ENCODE measurements at regions not wholly inside any gene's neighbourhood (a gene's known extent, or its start where the extent isn't known, plus 50 kb on each side); places are given as distances from the start of the nearest gene placed in this dataset.
"Not testable (repeated sequence)": the region's sequence is repeated elsewhere in the genome, so short reads cannot be mapped to it uniquely, and the experiment has no call there.

DNA sequence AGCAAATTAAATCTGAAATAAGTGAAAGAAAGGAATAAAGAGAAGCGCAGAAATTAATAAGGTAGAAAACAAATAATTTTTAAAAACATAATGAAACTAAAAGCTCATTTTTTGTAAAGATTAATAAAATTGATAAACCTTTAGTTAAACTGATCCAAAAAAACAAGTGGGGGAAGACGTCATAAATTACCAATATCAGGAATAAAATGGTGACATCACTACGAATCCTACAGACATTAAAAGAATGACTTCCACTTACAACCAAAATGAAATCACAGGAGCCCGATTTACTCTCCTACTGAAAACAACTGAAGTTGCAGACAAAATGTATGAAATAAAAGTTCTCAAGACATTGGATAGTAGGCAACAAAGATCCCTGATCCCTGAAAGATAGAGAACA is 68.1 kb upstream of the IFFO2 start:
- TF ChIP-seq, protein P1, sequence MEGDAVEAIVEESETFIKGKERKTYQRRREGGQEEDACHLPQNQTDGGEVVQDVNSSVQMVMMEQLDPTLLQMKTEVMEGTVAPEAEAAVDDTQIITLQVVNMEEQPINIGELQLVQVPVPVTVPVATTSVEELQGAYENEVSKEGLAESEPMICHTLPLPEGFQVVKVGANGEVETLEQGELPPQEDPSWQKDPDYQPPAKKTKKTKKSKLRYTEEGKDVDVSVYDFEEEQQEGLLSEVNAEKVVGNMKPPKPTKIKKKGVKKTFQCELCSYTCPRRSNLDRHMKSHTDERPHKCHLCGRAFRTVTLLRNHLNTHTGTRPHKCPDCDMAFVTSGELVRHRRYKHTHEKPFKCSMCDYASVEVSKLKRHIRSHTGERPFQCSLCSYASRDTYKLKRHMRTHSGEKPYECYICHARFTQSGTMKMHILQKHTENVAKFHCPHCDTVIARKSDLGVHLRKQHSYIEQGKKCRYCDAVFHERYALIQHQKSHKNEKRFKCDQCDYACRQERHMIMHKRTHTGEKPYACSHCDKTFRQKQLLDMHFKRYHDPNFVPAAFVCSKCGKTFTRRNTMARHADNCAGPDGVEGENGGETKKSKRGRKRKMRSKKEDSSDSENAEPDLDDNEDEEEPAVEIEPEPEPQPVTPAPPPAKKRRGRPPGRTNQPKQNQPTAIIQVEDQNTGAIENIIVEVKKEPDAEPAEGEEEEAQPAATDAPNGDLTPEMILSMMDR (conservative IDR thresholded peaks at IDR 0.05; ENCODE audit: low read depth, low read length), result no peak
- DNase-seq (ENCODE audit: low read depth), result no peak
- no peak overlapping the region for H3K4me3 ChIP-seq (ENCODE audit: low read length)

DNA sequence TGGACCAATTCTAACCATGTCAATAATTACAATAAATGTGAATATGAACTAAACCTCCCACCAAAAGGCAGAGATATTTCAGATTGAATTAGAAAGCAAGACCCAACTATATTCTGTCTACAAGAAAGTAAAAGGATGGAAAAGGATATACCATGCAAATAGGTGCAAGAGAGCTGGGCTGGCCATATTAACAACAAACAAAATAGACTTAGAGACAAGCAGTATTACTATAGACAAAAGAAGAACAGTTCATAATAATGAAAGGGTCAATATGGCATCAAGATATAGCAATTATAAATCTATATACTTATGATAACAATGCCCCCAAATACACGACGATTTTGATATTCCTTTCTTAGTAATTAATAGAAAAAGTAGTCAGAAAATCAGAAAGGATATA is 67.3 kb upstream of the IFFO2 start:
- H3K4me3 ChIP-seq (ENCODE audit: low read length), result no peak overlapping the region
- no peak for DNase-seq (ENCODE audit: low read depth)
- TF ChIP-seq, protein P1 (conservative IDR thresholded peaks at IDR 0.05; ENCODE audit: low read depth, low read length), result no peak

DNA sequence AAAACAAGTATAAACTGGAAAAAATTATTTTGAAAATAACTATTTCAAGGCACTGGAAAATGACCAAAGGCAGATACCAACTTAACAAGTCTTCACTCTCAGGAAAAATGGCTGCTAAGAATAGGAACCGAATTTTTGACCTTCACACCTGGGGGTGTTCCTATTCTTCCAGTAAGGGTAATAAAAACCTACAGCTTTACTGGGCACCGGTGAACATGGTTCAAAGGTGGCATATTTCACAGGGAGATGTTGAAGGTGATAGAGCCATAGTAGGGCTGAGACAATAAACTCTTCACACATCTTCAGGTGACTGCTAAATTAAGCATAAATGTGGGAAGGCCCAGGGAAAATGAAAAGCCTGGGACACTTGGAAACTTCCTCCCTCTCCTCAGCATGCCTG is 65.4 kb upstream of the IFFO2 start:
- no peak overlapping the region for H3K4me3 ChIP-seq (ENCODE audit: low read length)
- TF ChIP-seq, protein P1 (conservative IDR thresholded peaks at IDR 0.05; ENCODE audit: low read depth, low read length), result no peak
- no peak for DNase-seq (ENCODE audit: low read depth)

DNA sequence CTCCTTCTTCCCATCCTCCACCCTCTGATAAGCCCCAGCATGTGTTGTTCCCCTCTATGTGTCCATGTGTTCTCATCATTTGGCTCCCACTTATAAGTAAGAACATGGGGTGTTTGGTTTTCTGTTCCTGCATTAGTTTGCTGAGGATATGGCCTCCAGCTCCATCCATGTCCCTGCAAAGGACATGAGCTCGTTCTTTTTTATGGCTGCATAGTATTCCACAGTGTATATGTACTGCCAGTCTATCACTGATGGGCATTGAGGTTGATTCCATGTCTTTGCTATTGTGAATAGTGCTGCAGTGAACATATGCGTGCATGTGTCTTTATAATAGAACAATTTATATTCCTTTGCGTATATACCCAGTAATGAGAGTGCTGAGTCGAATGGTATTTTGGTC is 62.8 kb upstream of the IFFO2 start:
- not testable (repeated sequence) for DNase-seq (ENCODE audit: low read depth); H3K4me3 ChIP-seq (ENCODE audit: low read length)

DNA sequence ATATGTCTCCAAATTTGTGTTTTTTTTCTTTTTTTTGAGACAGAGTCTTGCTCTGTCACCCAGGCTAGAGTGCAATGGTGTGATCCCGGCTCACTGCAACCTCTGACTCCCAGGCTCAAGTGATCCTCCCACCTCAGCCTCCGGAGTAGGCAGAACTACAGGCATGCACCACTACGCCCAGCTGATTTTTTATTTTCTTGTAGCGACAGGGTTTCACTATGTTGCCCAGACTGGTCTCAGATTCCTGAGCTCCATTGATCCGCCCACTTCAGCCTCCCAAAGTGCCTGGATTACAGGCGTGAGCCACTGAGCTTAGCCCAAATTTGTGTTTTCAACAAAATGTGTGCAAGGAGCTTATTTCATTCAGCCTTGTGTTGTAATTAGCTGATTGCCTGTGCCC is 59.0 kb upstream of the IFFO2 start:
- DNase-seq (ENCODE audit: low read depth), result no peak
- TF ChIP-seq, protein P1 (conservative IDR thresholded peaks at IDR 0.05; ENCODE audit: low read depth, low read length), result no peak
- H3K4me3 ChIP-seq (ENCODE audit: low read length), result no peak overlapping the region

DNA sequence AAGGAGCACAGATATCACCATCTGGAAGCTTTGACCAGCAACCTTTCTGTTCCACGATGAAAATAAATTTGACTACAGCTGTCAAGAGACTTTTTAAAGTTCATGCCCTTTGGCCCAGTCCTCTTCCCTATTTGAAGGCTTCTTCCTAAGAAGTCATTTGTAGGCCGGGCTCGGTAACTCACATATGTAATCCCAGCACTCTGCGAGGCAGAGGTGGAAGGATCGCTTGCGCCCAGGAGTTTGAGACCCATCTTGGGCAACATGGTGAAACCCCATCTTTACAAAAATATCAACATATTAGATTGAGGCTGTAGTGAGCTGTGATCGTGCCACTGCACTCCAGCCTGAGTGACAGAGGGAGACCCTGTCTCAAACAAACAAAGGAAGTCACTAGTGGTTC is 58.3 kb upstream of the IFFO2 start:
- TF ChIP-seq, protein P1 (conservative IDR thresholded peaks at IDR 0.05; ENCODE audit: low read depth, low read length), result no peak
- no peak for DNase-seq (ENCODE audit: low read depth)
- no peak overlapping the region for H3K4me3 ChIP-seq (ENCODE audit: low read length)

DNA sequence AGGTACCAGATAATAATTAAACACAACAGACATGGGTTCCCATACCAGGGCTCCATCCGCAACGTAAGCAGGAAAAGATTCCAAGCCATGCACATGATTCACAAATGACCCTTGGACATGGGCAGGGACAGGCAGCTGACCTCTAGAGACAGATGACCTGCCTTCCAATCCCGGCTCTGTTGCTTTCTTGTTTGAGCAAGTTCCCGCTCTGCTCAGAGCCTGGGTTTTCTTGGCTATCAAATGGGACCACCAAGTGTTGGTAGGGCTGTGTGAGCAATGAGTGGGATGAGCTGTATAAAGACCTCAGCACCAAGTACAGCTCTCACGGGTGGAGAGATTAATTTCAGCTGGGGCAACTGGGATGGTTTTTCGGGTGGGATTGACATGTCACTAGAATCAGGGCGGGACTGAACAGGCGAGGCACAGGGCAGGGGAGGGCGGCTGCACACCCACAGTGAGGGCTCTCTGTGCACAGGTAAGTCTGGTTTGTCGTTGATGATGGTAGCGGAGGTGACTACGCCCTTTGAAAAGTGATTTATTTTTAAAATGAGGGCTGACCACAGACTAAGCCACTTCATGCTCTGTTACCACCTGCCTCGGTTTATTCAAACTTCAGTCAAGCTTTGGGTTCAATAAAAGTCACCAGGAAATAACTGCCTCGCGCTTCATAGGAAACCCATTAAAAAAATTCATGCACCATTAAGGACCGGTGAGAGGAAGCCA is 57.5 kb upstream of the IFFO2 start:
- DNase-seq (ENCODE audit: low read depth), result no peak
- H3K4me3 ChIP-seq (ENCODE audit: low read length), result no peak overlapping the region
- TF ChIP-seq, protein P1 (conservative IDR thresholded peaks at IDR 0.05; ENCODE audit: low read depth, low read length), result no peak

Measured in retinal pigment epithelial cell (primary cell).